ENCODE measurements at regions not wholly inside any gene's neighbourhood (a gene's known extent, or its start where the extent isn't known, plus 50 kb on each side); places are given as distances from the start of the nearest gene placed in this dataset.

DNA sequence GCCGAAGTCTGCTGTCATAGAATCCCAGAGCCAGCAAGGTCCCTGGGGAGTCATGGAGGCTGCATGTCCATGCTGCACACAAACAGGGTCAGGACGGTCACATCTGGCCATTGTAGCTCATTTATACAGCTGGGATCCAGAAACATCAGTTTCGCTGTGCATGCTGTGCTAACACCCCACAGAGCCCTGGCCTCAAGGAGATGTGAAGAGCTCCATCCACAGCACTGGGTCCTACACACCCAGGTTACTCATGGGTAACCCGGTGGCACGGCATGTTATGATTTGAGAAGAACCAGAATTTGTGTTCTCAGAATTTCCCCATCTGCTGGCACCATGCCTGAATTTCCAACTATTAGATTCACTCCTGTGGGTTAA, 146.3 kb upstream of the ARHGAP20 start:
- no peak overlapping the region for H2AFZ ChIP-seq (ENCODE audit: low read depth, low read length, severe bottlenecking)
- H3K27ac ChIP-seq (ENCODE audit: low read depth, low read length) = no peak overlapping the region
- TF ChIP-seq, protein P1, sequence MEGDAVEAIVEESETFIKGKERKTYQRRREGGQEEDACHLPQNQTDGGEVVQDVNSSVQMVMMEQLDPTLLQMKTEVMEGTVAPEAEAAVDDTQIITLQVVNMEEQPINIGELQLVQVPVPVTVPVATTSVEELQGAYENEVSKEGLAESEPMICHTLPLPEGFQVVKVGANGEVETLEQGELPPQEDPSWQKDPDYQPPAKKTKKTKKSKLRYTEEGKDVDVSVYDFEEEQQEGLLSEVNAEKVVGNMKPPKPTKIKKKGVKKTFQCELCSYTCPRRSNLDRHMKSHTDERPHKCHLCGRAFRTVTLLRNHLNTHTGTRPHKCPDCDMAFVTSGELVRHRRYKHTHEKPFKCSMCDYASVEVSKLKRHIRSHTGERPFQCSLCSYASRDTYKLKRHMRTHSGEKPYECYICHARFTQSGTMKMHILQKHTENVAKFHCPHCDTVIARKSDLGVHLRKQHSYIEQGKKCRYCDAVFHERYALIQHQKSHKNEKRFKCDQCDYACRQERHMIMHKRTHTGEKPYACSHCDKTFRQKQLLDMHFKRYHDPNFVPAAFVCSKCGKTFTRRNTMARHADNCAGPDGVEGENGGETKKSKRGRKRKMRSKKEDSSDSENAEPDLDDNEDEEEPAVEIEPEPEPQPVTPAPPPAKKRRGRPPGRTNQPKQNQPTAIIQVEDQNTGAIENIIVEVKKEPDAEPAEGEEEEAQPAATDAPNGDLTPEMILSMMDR (IDR thresholded peaks at IDR 0.05; ENCODE audit: insufficient read depth, low read length, poor library complexity, severe bottlenecking) = no peak
- TF ChIP-seq EZH2phosphoT487 (conservative IDR thresholded peaks at IDR 0.05; ENCODE audit: low read length) = no peak
- no peak overlapping the region for H3K4me2 ChIP-seq (ENCODE audit: low read depth, low read length, poor library complexity, severe bottlenecking)
- no peak overlapping the region for H3K4me3 ChIP-seq (ENCODE audit: insufficient read depth, low read length, poor library complexity, severe bottlenecking)
- H3F3A ChIP-seq (ENCODE audit: insufficient read depth) = no peaks in the 10 kb centered on the region
- no peak overlapping the region for H3K9ac ChIP-seq (ENCODE audit: low read length)
- no peaks in the 10 kb centered on the region for H3K9me3 ChIP-seq (ENCODE audit: insufficient read depth, low read length)
- no peaks in the 10 kb centered on the region for H3K79me2 ChIP-seq (ENCODE audit: insufficient read depth, low read length)
- H3K27me3 ChIP-seq (ENCODE audit: low read length) = no peaks in the 10 kb centered on the region
- H3K9me2 ChIP-seq (replicated peaks; ENCODE audit: insufficient read depth, low read length) = no peaks in the 10 kb centered on the region
- no peaks in the 10 kb centered on the region for H4K20me1 ChIP-seq (ENCODE audit: low read depth, low read length)
- no peaks in the 10 kb centered on the region for H3K36me3 ChIP-seq (ENCODE audit: low read length)

DNA sequence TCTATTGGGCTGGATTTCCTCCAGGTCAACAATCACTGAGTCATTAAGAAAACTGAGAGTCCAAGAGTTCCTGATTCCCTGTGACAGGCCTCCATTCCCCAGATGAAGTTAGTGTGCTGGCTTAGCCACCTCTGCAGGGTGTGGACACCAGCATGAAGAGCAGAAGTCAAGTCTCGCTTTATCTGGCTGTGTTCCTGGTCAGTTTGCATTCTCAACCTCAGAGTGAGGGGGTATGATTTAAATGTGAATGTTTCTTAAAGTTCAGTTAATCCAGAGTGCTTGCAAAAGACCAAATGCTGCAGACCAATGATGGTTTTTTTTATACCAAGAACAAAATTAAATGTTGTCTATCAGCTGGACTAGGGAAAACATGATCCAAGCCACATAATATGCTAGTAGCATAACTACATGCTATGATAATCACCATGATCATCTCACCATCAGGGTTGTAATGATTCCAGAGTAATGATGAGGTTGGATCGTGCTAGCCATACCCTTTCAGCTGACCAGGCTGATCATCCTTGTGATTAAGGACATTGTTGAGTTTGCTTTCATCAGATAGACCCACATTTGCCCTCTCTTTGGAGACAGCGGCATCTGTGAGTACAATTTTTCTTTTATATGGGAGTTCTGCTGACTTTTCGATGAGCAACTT, 145.8 kb upstream of the ARHGAP20 start:
- Histone ChIP-seq H3K9ac (ENCODE audit: low read length) (no peak overlapping the region), H4K20me1 (ENCODE audit: low read depth, low read length) (no peaks in the 10 kb centered on the region), H3K27ac (ENCODE audit: low read depth, low read length) (no peak overlapping the region), H3K36me3 (ENCODE audit: low read length) (no peaks in the 10 kb centered on the region), H3F3A (ENCODE audit: insufficient read depth) (no peaks in the 10 kb centered on the region), H3K4me2 (ENCODE audit: low read depth, low read length, poor library complexity, severe bottlenecking) (no peak overlapping the region), H2AFZ (ENCODE audit: low read depth, low read length, severe bottlenecking) (no peak overlapping the region), H3K4me3 (ENCODE audit: insufficient read depth, low read length, poor library complexity, severe bottlenecking) (no peak overlapping the region), H3K9me2 (replicated peaks; ENCODE audit: insufficient read depth, low read length) (no peaks in the 10 kb centered on the region), H3K79me2 (ENCODE audit: insufficient read depth, low read length) (no peaks in the 10 kb centered on the region), H3K27me3 (ENCODE audit: low read length) (no peaks in the 10 kb centered on the region), H3K9me3 (ENCODE audit: insufficient read depth, low read length) (no peaks in the 10 kb centered on the region)
- TF ChIP-seq EZH2phosphoT487 (conservative IDR thresholded peaks at IDR 0.05; ENCODE audit: low read length) = no peak
- TF ChIP-seq, protein P1 (IDR thresholded peaks at IDR 0.05; ENCODE audit: insufficient read depth, low read length, poor library complexity, severe bottlenecking) = no peak

DNA sequence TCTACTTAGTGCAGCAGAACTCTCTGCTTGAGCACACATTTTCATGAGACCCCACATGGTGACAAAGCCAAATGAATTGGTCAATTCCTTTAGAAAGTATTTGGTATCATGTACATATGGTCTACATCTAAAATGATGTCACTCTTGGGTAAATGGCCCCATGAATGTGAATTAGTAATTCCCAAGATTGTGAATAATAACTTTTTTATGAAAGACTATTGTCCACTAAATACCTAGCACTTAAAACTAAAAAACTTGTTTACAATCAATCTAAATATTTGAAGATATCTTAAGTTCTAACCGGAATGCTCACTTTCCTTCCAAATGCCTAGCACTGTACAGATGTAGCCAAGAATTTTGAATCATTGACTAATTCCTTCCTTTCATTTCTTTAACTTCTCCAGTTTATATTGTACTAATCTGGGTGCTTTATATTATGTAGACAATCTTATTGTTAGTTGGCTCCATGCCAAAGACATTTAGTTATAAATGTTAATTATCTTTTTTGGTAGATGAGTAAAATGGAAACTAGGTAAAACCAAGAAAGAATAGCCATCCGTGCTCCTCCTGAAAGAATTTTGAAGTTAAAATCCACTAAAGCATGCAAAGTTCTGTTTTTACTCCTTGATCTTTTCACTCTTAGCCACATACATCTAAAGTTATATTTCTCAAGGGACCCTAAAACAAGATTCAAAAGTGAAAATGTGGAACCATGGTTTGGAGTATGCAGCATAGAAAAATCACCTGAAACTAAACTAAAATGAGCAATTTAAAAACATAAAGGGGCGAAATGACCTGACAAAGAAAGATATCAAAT, 145.0 kb upstream of the ARHGAP20 start:
- H3K9ac ChIP-seq (ENCODE audit: low read length) = no peak overlapping the region
- H3K4me2 ChIP-seq (ENCODE audit: low read depth, low read length, poor library complexity, severe bottlenecking) = no peak overlapping the region
- H3K9me3 ChIP-seq (ENCODE audit: insufficient read depth, low read length) = no peaks in the 10 kb centered on the region
- H4K20me1 ChIP-seq (ENCODE audit: low read depth, low read length) = no peaks in the 10 kb centered on the region
- H3K4me3 ChIP-seq (ENCODE audit: insufficient read depth, low read length, poor library complexity, severe bottlenecking) = no peak overlapping the region
- H3K36me3 ChIP-seq (ENCODE audit: low read length) = no peaks in the 10 kb centered on the region
- no peak overlapping the region for H2AFZ ChIP-seq (ENCODE audit: low read depth, low read length, severe bottlenecking)
- no peaks in the 10 kb centered on the region for H3K79me2 ChIP-seq (ENCODE audit: insufficient read depth, low read length)
- no peak overlapping the region for H3K27ac ChIP-seq (ENCODE audit: low read depth, low read length)
- H3K9me2 ChIP-seq (replicated peaks; ENCODE audit: insufficient read depth, low read length) = no peaks in the 10 kb centered on the region
- no peaks in the 10 kb centered on the region for H3F3A ChIP-seq (ENCODE audit: insufficient read depth)
- TF ChIP-seq, protein P1 (IDR thresholded peaks at IDR 0.05; ENCODE audit: insufficient read depth, low read length, poor library complexity, severe bottlenecking) = no peak
- TF ChIP-seq EZH2phosphoT487 (conservative IDR thresholded peaks at IDR 0.05; ENCODE audit: low read length) = no peak
- H3K27me3 ChIP-seq (ENCODE audit: low read length) = no peaks in the 10 kb centered on the region
